Left kidney (tissue), 1 donor: ENCODE measurements at regions not wholly inside any gene's neighbourhood (a gene's known extent, or its start where the extent isn't known, plus 50 kb on each side); places are given as distances from the start of the nearest gene placed in this dataset.

Source experiments
- DNase-seq: peaks from one replicate; pipeline ENCODE4 v3.0.0-alpha.2; 2013

DNA sequence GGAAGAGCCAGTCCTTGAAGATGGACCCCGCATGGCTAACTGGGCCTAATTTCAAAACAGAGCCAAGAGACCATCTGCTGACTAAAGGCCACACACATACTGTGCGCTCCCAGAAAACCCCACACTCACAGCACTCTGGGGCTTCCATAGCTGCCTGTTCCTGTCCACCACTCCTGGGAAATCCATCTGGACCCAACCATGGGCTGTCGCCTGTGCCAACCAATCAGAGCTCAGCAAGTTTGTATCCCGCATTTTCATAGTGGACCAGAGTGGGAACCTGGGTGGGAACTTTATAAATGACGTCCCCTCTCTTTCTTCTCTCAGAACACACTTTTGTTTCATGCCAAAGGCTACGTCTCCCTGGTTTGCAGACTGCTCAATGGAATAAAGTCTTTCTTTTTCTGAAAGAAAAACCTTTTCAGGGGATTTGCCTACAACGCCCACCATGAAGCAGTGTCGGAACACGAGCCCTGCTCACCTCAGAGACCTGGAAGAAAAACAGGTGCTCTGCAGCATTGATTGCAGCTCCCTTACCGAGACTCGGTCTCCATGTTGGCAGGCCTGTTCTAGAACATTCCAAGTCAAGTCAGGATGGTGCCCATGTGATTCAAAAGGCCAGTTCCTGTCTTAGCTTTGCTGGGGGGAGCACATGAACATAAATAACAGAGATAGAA is 137.2 kb upstream of the GPC1 start:
- DNase-seq = no peak

DNA sequence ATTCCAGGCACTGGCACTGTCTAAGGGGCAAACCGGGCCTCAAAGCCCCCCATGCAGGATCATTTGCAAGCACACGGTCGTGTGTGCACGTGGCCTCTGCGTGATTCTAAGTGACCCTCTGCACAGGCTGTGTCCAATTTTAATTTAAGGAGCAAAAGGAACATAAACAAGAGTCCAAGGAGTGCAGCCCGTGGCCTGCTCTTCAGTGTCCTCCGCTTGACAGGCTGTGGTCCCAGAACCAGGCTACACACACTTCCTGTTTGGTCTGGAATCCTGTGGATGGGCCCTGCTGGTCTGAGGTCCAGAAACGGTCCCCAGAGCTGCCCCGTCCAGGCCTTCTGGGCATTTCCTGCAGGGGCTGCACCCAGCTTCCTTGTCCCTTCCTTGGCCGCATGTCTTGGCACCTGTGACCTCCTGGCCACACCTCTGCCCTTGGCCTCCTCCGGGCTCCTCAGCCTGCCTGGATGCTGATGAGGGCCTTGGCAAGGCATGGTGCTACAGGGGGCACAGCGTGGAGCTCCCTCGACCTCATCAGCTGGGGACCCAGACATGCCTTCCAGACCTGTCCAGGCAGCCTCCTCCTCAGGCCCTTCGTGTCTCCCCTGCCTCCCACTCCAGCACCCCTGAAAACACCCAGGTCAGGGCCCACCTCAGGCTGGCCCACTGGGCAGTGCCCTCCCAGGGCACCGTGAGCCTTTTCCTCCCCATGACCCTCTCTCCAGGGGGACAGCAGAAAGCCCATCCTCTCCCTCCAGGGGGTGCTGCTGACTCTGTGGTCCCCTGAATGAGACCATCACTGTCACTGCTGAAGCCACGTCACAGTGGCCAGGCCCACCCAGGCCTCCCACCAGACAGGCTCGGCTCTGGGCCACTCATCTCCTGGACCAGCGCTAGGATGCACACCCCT is 136.4 kb upstream of the GPC1 start:
- no peak for DNase-seq

DNA sequence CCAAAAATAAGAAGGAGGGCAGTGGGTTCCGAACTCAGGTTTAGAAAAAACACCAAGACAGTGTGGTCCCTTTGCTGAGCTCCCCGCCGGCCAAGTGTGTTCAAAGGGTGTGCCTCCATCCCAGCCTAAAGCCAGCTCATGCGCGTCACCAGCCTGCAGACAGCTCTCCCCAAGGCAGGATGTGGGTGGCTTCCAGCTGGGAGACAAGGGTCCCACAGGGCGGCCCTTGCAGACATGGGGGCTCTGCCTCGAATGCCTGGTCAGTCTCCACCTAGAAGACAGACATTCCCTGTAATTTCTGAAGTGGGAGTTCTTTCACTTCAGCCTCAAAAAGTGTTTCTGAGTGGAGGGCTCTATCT is 135.8 kb upstream of the GPC1 start:
- no peak for DNase-seq

- DNase-seq = no peak
These were observed 135.1 kb upstream of the GPC1 start for GRCh38 chr2:240300261-240300821.

GRCh38 chr2:240300840-240301239 is 134.6 kb upstream of the GPC1 start:
- no peak for DNase-seq

- DNase-seq = no peak
These were observed 134.1 kb upstream of the GPC1 start for GRCh38 chr2:240301256-240301795.

DNA sequence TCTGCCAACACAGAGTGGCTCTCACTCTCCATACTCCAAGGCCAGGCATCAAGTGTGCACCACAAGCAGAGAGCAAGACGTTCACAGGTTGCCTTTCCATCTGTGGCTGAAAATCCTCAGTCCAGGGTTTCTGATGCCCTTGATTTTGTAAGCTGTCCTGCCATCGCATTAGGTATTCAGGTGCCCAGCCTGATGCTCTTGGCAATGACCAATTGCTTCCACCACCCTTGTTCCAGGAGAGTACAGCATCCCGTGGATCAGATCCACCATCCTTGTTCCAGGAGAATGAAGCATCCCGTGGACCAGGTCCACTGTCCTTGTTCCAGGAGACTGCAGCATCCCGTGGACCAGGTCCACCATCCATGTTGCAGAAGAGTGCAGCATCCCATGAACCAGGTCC is 133.4 kb upstream of the GPC1 start:
- no peak for DNase-seq

DNA sequence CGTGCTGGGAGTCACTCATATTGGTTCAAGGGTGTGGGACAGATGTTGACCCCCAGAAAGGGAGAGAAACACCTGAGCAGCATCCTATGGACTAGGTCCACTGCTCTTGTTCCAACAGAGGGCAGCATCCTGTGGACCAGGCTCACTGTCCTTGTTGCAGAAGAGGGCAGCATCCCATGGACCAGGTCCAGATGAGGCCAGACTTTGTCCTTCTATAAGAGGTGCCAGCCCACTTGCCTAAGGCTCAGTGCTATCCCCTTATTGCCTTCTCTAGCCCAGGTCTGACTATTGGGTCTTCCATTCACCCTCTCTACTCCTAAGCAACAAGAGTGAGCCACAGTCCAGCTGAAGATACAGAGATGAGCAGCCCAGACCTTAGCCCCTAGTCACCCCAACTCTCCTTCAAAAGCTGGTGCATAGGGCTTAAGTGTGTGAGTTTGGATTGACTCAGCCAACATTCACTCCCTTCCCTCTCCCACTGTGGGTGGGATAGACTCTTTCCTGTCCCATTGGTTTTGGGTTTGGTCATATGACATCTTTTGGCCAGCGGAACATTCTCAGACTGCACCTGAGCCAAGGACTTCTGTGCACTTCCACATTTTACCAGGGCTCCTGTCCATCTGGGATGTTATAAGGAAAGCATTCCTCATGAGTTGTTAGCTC is 132.4 kb upstream of the GPC1 start:
- DNase-seq = no peak

DNA sequence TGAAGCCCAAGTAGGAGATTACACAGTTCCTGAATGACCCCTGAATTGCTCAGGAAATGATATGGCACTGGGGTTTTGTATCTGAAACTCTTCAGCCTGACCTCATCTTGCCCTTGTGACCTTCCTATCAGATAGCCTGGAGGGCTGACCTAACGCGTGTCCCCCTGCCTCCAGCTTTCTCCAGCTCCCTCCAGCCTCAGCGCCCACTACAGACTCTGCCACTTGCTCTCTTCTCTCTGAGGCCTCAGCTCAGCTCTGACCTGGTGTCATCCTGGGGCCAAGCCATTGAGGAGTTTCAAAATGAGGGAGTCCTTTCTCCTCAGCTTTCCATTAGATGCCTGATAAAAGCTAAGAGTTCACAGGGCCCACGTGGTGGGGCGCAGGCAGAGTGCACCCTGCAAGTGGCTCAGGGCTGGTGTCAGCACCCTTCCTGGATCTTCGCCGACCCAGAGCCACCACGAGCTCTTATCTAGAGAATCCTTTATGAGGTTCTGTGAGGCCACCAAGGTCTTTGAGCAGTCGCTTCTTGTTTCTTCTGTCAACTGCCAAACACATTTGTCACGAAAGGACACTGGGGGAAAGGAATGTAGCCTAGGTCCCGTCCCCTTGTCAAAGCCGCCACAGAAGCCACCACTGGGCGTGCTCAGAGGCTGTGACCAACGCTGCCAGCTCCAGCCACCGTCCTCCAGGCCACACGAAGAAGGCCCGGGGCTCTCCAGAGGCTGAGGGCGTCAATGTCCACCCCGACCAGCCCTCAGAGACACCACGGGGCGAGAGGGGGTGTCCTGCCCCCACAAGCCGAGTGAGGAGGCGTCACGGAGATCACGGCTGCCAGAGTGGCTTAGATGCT is 131.3 kb upstream of the GPC1 start:
- DNase-seq = no peak

GRCh38 chr2:240304746-240305161 is 130.7 kb upstream of the GPC1 start:
- no peak for DNase-seq

- DNase-seq = no peak
These were observed 130.0 kb upstream of the GPC1 start for GRCh38 chr2:240305369-240305962.

- no peak for DNase-seq
These were observed 129.3 kb upstream of the GPC1 start for GRCh38 chr2:240306185-240306584.

GRCh38 chr2:240308111-240308651 is 127.3 kb upstream of the GPC1 start:
- DNase-seq = no peak

DNA sequence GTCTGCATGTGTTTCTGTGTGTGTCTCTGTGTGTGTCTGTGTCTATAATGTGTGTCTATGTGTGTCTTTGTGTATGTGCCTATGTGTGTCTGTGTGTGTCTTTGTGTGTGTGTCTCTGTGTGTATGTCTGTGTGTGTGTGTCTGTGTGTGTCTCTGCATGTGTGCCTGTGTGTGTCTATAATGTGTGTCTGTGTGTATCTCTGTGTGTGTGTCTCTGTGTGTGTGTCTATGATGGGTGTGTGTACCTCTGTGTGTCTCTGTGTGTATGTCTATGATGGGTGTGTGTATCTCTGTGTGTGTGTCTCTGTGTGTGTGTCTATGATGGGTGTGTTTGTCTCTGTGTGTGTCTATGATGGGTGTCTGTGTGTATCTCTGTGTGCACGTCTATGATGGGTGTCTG is 126.2 kb upstream of the GPC1 start:
- DNase-seq = no peak

DNA sequence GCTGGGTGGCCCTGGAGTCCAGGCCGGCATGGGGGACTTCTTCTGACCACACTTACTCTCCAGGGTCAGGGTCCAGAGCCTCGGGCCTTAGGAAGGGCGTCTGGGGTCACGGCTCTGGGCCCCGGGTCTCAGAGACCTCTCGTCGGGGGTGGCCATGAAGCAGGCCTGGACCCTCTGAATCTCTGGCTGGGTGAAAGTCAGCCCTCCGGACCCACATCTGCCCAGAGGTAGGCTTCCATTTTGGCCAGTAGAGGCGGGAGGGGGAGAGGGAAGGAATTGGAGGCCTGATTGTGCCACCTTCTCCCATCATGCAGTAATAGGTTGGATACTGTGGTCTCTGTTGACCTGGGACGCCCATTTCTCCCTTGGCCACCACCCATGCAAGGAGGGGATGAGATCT is 125.3 kb upstream of the GPC1 start:
- no peak for DNase-seq

- DNase-seq = no peak
These were observed 124.8 kb upstream of the GPC1 start for GRCh38 chr2:240310645-240311044.

GRCh38 chr2:240311821-240312220 is 123.6 kb upstream of the GPC1 start:
- DNase-seq = no peak

GRCh38 chr2:240319221-240319854 is 116.1 kb upstream of the GPC1 start:
- DNase-seq = no peak

DNA sequence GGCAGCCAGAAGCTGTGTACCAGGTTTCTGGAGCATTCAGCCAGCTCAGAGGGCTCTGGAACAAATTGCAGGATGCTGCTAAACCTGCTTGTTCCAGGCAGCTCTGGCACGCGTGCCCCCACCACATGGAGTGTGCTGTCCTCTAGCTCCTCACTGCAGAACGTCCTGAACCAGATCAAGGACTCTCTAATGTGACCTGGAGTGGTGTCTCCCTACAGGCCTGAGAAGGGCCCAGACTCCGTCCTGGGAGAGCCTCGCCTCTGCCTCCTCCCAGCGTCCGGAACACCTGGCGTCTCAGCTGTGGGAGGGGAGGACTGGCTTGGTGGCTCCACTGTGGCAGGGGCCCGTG is 115.6 kb upstream of the GPC1 start:
- DNase-seq = no peak

GRCh38 chr2:240320204-240320993 is 115.1 kb upstream of the GPC1 start:
- DNase-seq = no peak
